ENCODE measurements at regions not wholly inside any gene's neighbourhood (a gene's known extent, or its start where the extent isn't known, plus 50 kb on each side); places are given as distances from the start of the nearest gene placed in this dataset.
A peak's percentile ranks its signal among the peaks of the same experiment; 100 is the strongest.

DNA sequence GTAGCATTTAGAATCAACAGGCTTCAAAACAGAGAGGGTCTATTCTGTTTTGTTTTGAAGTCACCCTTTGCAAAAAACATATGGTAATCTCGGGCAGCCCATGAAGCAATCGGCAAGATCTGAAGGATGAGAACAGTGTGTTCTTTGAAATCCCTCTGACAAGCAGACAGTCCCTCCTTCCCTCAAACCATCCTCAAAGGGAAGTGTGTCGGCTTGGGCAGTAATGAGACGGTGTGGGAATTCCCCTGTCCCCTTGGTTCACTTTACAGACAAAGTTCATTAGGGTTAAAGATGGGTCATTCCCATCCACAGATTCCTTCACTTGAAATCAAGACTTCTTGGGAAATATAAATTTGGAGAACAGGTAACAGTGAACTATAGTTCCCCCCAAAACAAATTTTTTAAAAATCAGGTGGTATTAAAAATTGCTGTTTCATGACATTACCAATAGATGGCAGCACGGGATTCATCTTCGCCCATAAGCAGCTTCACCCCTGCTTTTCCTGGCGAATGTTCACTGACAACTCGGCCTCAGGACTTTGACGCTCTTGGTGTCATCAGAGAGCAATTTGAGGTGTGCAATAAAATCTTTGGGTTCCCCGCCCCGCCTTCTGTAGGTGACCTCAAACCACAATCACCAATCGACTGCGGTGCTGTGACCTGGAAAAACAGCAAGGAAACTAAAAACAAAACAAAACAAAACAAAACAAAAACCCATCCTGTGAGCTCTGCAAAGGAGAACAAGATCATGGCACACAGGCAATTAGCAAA, 159.3 kb upstream of the TNFAIP3 start (continued):
- peak; percentile 48 for TF ChIP-seq MEF2B (IDR thresholded peaks at IDR 0.05; ENCODE audit: partially characterized antibody, poor library complexity, severe bottlenecking)
- no peak; the same call in 1 of the 2 replicates for TF ChIP-seq STAT1 (conservative IDR thresholded peaks at IDR 0.05)
- no peak for TF ChIP-seq BRCA1 (IDR thresholded peaks at IDR 0.05; ENCODE audit: low read depth, low read length)
- TF ChIP-seq ZNF384 (IDR thresholded peaks at IDR 0.05; ENCODE audit: borderline replicate concordance, low read depth, low read length), result no peak
- TF ChIP-seq, protein P1, sequence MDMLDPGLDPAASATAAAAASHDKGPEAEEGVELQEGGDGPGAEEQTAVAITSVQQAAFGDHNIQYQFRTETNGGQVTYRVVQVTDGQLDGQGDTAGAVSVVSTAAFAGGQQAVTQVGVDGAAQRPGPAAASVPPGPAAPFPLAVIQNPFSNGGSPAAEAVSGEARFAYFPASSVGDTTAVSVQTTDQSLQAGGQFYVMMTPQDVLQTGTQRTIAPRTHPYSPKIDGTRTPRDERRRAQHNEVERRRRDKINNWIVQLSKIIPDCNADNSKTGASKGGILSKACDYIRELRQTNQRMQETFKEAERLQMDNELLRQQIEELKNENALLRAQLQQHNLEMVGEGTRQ (IDR thresholded peaks at IDR 0.05; ENCODE audit: borderline replicate concordance, low read depth, low read length), result no peak
- peak; percentile 76; the same call in 1 of the 2 replicates for TF ChIP-seq SPI1 (IDR thresholded peaks at IDR 0.05; ENCODE audit: borderline replicate concordance, insufficient read depth, low read depth, low read length)
- TF ChIP-seq ZNF207 (IDR thresholded peaks at IDR 0.05; ENCODE audit: borderline replicate concordance), result peak; percentile 69; the same call in 1 of the 2 replicates
- TF ChIP-seq CREM (IDR thresholded peaks at IDR 0.05; ENCODE audit: low read depth), result peak; percentile 56
- no peak for TF ChIP-seq SP1 (IDR thresholded peaks at IDR 0.05; ENCODE audit: low read depth, low read length)
- TF ChIP-seq, protein P2, sequence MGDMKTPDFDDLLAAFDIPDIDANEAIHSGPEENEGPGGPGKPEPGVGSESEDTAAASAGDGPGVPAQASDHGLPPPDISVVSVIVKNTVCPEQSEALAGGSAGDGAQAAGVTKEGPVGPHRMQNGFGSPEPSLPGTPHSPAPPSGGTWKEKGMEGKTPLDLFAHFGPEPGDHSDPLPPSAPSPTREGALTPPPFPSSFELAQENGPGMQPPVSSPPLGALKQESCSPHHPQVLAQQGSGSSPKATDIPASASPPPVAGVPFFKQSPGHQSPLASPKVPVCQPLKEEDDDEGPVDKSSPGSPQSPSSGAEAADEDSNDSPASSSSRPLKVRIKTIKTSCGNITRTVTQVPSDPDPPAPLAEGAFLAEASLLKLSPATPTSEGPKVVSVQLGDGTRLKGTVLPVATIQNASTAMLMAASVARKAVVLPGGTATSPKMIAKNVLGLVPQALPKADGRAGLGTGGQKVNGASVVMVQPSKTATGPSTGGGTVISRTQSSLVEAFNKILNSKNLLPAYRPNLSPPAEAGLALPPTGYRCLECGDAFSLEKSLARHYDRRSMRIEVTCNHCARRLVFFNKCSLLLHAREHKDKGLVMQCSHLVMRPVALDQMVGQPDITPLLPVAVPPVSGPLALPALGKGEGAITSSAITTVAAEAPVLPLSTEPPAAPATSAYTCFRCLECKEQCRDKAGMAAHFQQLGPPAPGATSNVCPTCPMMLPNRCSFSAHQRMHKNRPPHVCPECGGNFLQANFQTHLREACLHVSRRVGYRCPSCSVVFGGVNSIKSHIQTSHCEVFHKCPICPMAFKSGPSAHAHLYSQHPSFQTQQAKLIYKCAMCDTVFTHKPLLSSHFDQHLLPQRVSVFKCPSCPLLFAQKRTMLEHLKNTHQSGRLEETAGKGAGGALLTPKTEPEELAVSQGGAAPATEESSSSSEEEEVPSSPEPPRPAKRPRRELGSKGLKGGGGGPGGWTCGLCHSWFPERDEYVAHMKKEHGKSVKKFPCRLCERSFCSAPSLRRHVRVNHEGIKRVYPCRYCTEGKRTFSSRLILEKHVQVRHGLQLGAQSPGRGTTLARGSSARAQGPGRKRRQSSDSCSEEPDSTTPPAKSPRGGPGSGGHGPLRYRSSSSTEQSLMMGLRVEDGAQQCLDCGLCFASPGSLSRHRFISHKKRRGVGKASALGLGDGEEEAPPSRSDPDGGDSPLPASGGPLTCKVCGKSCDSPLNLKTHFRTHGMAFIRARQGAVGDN (IDR thresholded peaks at IDR 0.05), result peak; percentile 60; the same call in 1 of the 2 replicates
- TF ChIP-seq, protein P3, sequence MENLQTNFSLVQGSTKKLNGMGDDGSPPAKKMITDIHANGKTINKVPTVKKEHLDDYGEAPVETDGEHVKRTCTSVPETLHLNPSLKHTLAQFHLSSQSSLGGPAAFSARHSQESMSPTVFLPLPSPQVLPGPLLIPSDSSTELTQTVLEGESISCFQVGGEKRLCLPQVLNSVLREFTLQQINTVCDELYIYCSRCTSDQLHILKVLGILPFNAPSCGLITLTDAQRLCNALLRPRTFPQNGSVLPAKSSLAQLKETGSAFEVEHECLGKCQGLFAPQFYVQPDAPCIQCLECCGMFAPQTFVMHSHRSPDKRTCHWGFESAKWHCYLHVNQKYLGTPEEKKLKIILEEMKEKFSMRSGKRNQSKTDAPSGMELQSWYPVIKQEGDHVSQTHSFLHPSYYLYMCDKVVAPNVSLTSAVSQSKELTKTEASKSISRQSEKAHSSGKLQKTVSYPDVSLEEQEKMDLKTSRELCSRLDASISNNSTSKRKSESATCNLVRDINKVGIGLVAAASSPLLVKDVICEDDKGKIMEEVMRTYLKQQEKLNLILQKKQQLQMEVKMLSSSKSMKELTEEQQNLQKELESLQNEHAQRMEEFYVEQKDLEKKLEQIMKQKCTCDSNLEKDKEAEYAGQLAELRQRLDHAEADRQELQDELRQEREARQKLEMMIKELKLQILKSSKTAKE (IDR thresholded peaks at IDR 0.05; ENCODE audit: low read depth, poor library complexity, severe bottlenecking), result peak; percentile 91
- TF ChIP-seq, protein P4, sequence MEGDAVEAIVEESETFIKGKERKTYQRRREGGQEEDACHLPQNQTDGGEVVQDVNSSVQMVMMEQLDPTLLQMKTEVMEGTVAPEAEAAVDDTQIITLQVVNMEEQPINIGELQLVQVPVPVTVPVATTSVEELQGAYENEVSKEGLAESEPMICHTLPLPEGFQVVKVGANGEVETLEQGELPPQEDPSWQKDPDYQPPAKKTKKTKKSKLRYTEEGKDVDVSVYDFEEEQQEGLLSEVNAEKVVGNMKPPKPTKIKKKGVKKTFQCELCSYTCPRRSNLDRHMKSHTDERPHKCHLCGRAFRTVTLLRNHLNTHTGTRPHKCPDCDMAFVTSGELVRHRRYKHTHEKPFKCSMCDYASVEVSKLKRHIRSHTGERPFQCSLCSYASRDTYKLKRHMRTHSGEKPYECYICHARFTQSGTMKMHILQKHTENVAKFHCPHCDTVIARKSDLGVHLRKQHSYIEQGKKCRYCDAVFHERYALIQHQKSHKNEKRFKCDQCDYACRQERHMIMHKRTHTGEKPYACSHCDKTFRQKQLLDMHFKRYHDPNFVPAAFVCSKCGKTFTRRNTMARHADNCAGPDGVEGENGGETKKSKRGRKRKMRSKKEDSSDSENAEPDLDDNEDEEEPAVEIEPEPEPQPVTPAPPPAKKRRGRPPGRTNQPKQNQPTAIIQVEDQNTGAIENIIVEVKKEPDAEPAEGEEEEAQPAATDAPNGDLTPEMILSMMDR (IDR thresholded peaks at IDR 0.05 in 2 of 3, conservative IDR thresholded peaks at IDR 0.05 in 1 of 3; ENCODE audit: control insufficient read depth in 2 of 3, extremely low read depth in 1 of 3, insufficient read depth in 1 of 3, low read depth in 3 of 3, low read length in 3 of 3), result peak; percentile 67 to 88 (median 83); a peak in 5 of 6 replicates
- TF ChIP-seq MYC (IDR thresholded peaks at IDR 0.05; ENCODE audit: insufficient read depth, insufficient read length, insufficient replicate concordance, low read length, severe bottlenecking), result no peak
- TF ChIP-seq GABPA (IDR thresholded peaks at IDR 0.05; ENCODE audit: low read depth), result no peak
- 0 out of 4 replicates have a peak, but pooled peaks of 1 of the 2 experiments have one; percentile 36 for TF ChIP-seq SRF (IDR thresholded peaks at IDR 0.05; ENCODE audit: low read depth in 2 of 2, low read length in 2 of 2)
- TF ChIP-seq SMARCA5 (IDR thresholded peaks at IDR 0.05), result peak; percentile 74; the same call in 1 of the 2 replicates
- peak; percentile 95 for TF ChIP-seq NBN (IDR thresholded peaks at IDR 0.05)
- TF ChIP-seq MYB (IDR thresholded peaks at IDR 0.05; ENCODE audit: borderline replicate concordance, low read depth, low read length), result no peak
- TF ChIP-seq TAF1 (IDR thresholded peaks at IDR 0.05; ENCODE audit: borderline replicate concordance, low read depth, low read length), result no peak
